ENCODE measurements at regions not wholly inside any gene's neighbourhood (a gene's known extent, or its start where the extent isn't known, plus 50 kb on each side); places are given as distances from the start of the nearest gene placed in this dataset.

- DNase-seq (ENCODE audit: low spot score): no peak
- peaks cover 0 to 3% (median under 1%) of the 10 kb centered on the region in 4 donors for H3K4me1 ChIP-seq (ENCODE audit: control insufficient read depth in 4 of 4, insufficient read depth in 4 of 4, low read length in 3 of 4)
- H3K27me3 ChIP-seq (ENCODE audit: control insufficient read depth in 4 of 4, insufficient read depth in 4 of 4, low read length in 3 of 4): no peaks in the 10 kb centered on the region
- WGBS: 76% methylated on average over 18 of the region's 18 CpGs
- no peak overlapping the region for H3K9ac ChIP-seq (ENCODE audit: low read depth in 1 of 2, low read length in 2 of 2)
- peaks cover 0 to 4% (median 0%) of the 10 kb centered on the region in 4 donors for H3K36me3 ChIP-seq (ENCODE audit: control insufficient read depth in 4 of 4, insufficient read depth in 3 of 4, low read depth in 1 of 4, low read length in 3 of 4)
- TF ChIP-seq YY1 (IDR thresholded peaks at IDR 0.05): no peak
- no peak for TF ChIP-seq EGR1 (IDR thresholded peaks at IDR 0.05; ENCODE audit: low read depth in 2 of 2)
- TF ChIP-seq REST (IDR thresholded peaks at IDR 0.05): no peak
- no peak for TF ChIP-seq RXRA (IDR thresholded peaks at IDR 0.05)
- H3K4me3 ChIP-seq (ENCODE audit: low read depth in 1 of 3, low read length in 3 of 3): no peak overlapping the region
- H3K9me3 ChIP-seq (ENCODE audit: control insufficient read depth in 4 of 4, low read length in 3 of 4): no peaks in the 10 kb centered on the region
- H3K27ac ChIP-seq (ENCODE audit: low read depth in 1 of 2, low read length in 2 of 2): no peak overlapping the region
Observed at GRCh38 chr11:71064702-71065515, 187.5 kb downstream of the SHANK2 start.

GRCh38 chr11:71064183-71064582, 188.2 kb downstream of the SHANK2 start:
- peaks cover 0 to 3% (median under 1%) of the 10 kb centered on the region in 4 donors for H3K4me1 ChIP-seq (ENCODE audit: control insufficient read depth in 4 of 4, insufficient read depth in 4 of 4, low read length in 3 of 4)
- peaks cover 0 to 4% (median 2%) of the 10 kb centered on the region in 4 donors for H3K36me3 ChIP-seq (ENCODE audit: control insufficient read depth in 4 of 4, insufficient read depth in 3 of 4, low read depth in 1 of 4, low read length in 3 of 4)
- no peaks in the 10 kb centered on the region for H3K9me3 ChIP-seq (ENCODE audit: control insufficient read depth in 4 of 4, low read length in 3 of 4)
- no peaks in the 10 kb centered on the region for H3K27me3 ChIP-seq (ENCODE audit: control insufficient read depth in 4 of 4, insufficient read depth in 4 of 4, low read length in 3 of 4)
- H3K9ac ChIP-seq (ENCODE audit: low read depth in 1 of 2, low read length in 2 of 2): no peak overlapping the region
- 84% methylated on average over 7 of the region's 7 CpGs for WGBS
- H3K4me3 ChIP-seq (ENCODE audit: low read depth in 1 of 3, low read length in 3 of 3): no peak overlapping the region
- H3K27ac ChIP-seq (ENCODE audit: low read depth in 1 of 2, low read length in 2 of 2): no peak overlapping the region
- DNase-seq (ENCODE audit: low spot score): no peak
- TF ChIP-seq ZBTB33 (IDR thresholded peaks at IDR 0.05) (no peak), EGR1 (IDR thresholded peaks at IDR 0.05; ENCODE audit: low read depth in 2 of 2) (no peak), ATF3 (IDR thresholded peaks at IDR 0.05) (no peak)

- Histone ChIP-seq H3K27me3 (ENCODE audit: control insufficient read depth in 4 of 4, insufficient read depth in 4 of 4, low read length in 3 of 4) (no peaks in the 10 kb centered on the region), H3K9me3 (ENCODE audit: control insufficient read depth in 4 of 4, low read length in 3 of 4) (no peaks in the 10 kb centered on the region), H3K4me1 (ENCODE audit: control insufficient read depth in 4 of 4, insufficient read depth in 4 of 4, low read length in 3 of 4) (peaks cover 0 to 3% (median under 1%) of the 10 kb centered on the region in 4 donors), H3K27ac (ENCODE audit: low read depth in 1 of 2, low read length in 2 of 2) (no peak overlapping the region), H3K4me3 (ENCODE audit: low read depth in 1 of 3, low read length in 3 of 3) (no peak overlapping the region), H3K9ac (ENCODE audit: low read depth in 1 of 2, low read length in 2 of 2) (no peak overlapping the region), H3K36me3 (ENCODE audit: control insufficient read depth in 4 of 4, insufficient read depth in 3 of 4, low read depth in 1 of 4, low read length in 3 of 4) (peaks cover 0 to 5% (median 2%) of the 10 kb centered on the region in 4 donors)
- 56% methylated on average over 7 of the region's 7 CpGs for WGBS
- TF ChIP-seq RXRA (IDR thresholded peaks at IDR 0.05) (no peak), FOXA2 (IDR thresholded peaks at IDR 0.05) (peak; percentile 20), HNF4A (conservative IDR thresholded peaks at IDR 0.05) (peak; percentile 59 to 74)
- no peak for DNase-seq (ENCODE audit: low spot score)
Observed at GRCh38 chr11:71063129-71063528, 189.2 kb downstream of the SHANK2 start.

Measured in liver (tissue), 7 donors.